ENCODE measurements at regions not wholly inside any gene's neighbourhood (a gene's known extent, or its start where the extent isn't known, plus 50 kb on each side); places are given as distances from the start of the nearest gene placed in this dataset.

DNA sequence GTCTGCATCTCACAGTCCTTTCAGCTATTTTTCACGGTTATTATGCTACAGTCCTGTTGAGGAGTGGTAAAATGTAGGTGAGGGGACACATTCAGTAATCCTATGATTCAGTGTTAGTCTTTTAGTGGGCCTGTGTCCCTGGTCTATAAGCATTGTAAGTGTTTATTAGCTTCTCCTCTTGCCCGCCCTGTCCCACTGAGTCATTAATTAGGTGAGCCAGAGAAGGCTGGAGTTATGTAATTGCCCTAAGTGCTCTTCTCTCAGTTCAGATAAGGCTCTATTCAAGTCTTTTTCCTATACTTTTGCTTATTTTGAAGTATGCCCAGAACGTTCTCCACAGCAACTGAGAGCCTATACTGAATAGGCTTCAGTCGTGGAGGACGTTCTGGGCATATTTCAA, 76.3 kb upstream of the ZRANB2 start:
- DNase-seq (ENCODE audit: low spot score in 2 of 2) (no peak), ATAC-seq (no peak)
- H3K9me3 Mint-ChIP-seq, result peaks cover 14 to 26% of the 10 kb centered on the region in 2 donors
- H3K36me3 Mint-ChIP-seq, result peaks cover 0 to 9% of the 10 kb centered on the region in 2 donors
- no peak overlapping the region for H3K27ac Mint-ChIP-seq

DNA sequence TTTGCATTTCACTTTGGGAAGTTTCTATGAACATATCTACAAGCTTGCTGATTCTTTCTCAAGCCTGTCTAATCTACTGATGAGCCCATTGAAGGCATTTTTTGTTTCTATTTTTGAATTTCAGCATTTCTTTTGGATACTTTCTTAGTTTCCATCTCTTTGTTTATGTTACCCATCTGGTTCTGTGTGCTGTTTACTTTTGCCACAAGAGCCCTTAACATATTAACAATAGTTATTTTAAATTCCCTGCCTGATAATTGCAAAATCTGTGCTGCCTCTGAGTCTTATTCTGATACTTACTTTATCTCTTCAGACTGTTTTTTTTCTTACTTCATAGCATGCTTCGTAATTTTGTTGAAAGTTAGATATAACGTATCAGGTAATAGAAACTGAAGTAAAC, 75.8 kb upstream of the ZRANB2 start:
- Mint-ChIP-seq H3K9me3 (peaks cover 14 to 26% of the 10 kb centered on the region in 2 donors), H3K36me3 (peaks cover 0 to 9% of the 10 kb centered on the region in 2 donors), H3K27ac (no peak overlapping the region)
- ATAC-seq (no peak), DNase-seq (ENCODE audit: low spot score in 2 of 2) (no peak)

DNA sequence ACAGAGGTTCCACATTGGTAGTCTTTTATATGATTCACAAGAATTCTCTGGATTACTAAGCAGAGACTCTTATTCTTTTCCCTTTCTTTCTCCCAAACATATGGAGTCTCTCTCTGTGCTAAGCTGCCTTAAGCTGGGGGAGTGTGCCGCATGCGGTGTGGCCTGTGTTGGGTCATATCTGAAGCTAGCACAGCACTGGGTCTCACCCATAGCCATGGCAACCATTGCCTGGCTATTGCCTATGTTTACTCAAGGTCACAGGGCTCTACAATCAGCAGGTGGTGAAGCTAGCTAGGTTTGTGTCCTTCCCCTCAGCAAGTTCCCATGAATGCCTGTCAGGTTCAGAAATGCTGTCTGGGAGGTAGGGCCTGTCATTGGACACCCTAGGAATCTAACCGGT, 73.6 kb upstream of the ZRANB2 start:
- ATAC-seq, result no peak

DNA sequence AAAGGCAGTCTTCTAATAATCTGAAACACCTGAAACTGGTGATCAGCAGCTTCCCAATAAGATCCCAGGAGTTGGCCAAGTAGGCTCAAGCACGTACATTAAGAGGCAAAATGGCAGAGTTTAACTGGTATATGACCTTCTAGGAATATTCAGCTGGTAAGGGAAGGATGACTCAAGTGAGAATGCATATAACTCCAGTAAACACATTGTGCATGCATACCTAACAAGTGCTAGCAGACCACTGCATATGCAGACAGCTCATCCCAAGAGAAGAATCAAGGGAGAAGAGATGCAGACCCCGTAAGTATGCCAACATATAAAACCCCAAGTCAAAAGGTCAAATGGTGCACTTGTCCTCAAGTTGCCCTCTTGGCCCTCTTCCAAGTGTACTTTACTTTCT, 73.0 kb upstream of the ZRANB2 start:
- Mint-ChIP-seq H3K9me3 (peaks cover 27 to 31% of the 10 kb centered on the region in 2 donors), H3K27ac (no peak overlapping the region), H3K36me3 (peaks cover 0 to 16% of the 10 kb centered on the region in 2 donors)
- DNase-seq (ENCODE audit: low spot score in 2 of 2), result no peak
- no peak for ATAC-seq

More for the DNA sequence above, 73.6 kb upstream of the ZRANB2 start:
- DNase-seq (ENCODE audit: low spot score in 2 of 2), result no peak
- H3K9me3 Mint-ChIP-seq, result peaks cover 21 to 26% of the 10 kb centered on the region in 2 donors
- peaks cover 0 to 16% of the 10 kb centered on the region in 2 donors for H3K36me3 Mint-ChIP-seq
- no peak overlapping the region for H3K27ac Mint-ChIP-seq

- DNase-seq (ENCODE audit: low spot score in 2 of 2) (no peak), ATAC-seq (no peak)
- H3K9me3 Mint-ChIP-seq, result peaks cover 33 to 35% of the 10 kb centered on the region in 2 donors
- no peak overlapping the region for H3K27ac Mint-ChIP-seq
- peaks cover 7 to 21% of the 10 kb centered on the region in 2 donors for H3K36me3 Mint-ChIP-seq
Measured at GRCh38 chr1:71147637-71148360, 67.0 kb upstream of the ZRANB2 start.

DNA sequence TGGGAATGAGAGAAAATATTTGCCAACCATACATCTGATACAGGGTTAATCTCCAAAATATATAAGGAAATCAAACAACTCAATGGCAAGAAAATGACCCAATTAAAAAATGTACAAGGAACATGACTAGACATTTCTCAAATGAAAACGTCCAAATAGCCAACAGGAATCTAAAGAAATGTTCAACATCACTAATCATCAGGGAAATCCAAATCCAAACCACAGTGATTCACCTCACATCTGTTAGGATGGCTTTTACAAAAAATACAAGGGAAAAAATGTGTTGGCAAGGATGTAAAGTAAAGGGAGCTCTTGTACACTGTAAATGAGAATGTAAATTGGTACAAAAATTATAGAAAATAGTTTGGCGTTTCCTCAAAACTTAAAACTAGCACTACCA, 54.7 kb upstream of the ZRANB2 start:
- peaks cover 28 to 29% of the 10 kb centered on the region in 2 donors for H3K9me3 Mint-ChIP-seq
- H3K36me3 Mint-ChIP-seq, result peaks cover 5 to 20% of the 10 kb centered on the region in 2 donors
- H3K27ac Mint-ChIP-seq, result no peak overlapping the region
- ATAC-seq (no peak), DNase-seq (ENCODE audit: low spot score in 2 of 2) (no peak)

Measured in activated naive CD4-positive, alpha-beta T cell treated with anti-CD3 and anti-CD28 coated beads, Interleukin-2, amount 50 U/mL, for 72 hours (primary cell).